NCI-H2081 treated with DMSO at 0.1 percent for 48 hours (cell line): ENCODE measurements at regions not wholly inside any gene's neighbourhood (a gene's known extent, or its start where the extent isn't known, plus 50 kb on each side); places are given as distances from the start of the nearest gene placed in this dataset.

Experiments used
- DNase-seq: peaks from one replicate; lab custom pipeline; 2025; lab: John Stamatoyannopoulos, UW

DNA sequence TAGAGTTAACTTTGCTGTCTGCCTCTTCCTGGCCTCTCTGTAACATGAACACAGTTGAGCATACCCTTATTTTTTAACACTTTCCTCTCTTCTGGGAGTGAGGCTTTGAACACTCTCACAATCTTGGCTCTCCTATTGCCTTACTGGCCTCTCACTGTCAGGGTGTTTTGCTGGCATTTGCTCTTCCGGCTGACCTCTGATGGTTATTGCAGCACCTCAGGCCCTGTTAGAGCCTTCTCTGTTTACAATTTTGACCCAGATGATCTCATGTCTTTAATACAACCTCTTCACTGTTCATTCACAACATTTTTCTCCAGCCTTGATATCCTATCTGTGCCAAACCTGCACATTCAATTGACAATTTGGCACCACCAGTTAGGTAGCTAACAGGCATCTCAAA lies 357.8 kb upstream of the USP15 start:
- no peak for DNase-seq

DNA sequence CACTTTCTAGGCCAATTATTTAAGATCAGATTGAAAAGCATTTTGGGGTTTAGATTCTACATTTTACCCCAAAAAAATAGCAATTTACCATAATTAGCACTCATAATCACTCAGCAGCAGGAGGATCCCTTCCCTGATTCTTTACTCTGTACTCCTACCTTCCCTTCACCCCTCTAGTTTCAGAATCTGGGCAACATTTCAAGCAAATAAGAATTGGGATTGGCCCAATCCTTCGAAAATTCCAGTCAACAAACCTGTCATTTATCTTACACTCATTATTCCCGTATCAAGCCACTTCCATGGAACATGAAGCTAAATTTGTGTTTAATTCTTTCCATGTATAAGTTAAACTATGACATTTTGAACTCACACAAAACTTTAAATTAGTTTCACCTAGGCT lies 349.1 kb upstream of the USP15 start:
- DNase-seq: no peak

DNA sequence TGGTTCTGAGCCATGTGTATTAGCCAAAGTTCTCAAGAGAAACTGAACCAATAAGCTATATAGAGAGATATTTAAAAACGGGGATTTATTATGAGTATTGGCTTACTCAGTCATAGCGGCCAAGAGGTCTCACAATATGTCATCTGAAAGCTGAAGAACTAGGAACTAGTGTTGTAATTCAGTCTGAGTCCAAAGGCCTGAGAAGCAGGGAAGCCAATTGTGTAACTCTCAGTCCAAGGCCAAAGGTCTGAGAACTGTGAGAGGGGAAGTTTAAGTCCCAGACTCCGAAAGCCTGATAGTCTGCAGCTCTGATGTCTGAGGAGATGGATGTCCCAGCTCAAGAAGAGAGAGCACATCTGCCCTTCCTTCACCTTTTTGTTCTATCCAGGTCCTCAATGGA lies 344.8 kb upstream of the USP15 start:
- no peak for DNase-seq

DNA sequence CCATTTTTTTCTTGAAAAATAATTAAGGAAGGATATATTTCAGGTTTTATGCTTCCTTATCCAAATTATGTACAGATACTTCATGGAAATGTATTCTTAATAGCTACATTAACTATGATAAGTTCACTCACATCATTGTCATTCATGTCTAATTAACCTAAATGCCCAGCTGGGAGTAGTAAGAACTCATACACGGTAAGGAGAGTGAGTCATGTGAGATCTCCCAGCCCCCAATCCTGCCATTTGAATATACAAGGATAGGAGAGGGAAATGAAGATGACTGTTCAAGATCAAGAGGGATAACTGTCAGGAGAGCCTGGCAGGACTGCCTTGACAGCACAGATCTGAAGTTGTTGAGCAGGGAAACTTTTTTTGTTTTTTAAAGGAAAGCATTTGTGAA lies 343.4 kb upstream of the USP15 start:
- DNase-seq: no peak

DNA sequence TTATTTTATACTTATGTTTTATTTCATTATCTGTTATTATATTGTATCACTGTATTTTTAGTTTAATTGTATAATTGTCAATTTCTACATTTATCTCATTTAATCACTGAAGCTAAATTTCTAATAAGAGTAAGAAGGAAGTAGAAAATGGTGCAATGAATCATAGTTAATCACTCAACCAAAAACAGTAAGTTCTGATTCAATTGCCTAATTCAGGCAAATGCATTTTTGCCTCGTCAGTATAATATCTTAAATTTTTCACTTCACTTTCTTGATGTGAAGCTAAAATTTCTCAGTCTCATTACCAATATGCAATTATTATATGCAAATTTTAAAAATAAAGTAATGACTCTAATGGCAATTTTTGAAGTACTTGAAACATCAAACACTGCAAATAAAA lies 340.5 kb upstream of the USP15 start:
- no peak for DNase-seq

DNA sequence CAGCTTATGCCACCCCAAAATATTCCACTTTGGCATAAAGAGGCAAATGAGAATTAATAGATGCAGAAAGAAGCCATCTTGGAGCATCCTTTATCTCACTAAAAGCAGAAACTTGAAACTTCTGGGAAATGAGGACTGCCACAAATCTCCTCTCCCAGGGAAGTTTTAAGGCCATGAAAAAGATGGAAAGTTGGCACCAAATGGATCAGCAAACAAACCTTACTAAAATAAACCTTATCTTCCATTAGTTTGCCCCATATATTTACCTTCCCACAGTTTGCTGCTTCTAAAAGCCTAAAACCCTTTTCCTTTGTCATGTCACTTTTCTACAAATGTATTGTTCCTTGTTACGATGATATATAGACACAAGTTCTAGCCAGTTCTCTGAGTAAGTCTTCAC lies 340.0 kb upstream of the USP15 start:
- DNase-seq: no peak

DNA sequence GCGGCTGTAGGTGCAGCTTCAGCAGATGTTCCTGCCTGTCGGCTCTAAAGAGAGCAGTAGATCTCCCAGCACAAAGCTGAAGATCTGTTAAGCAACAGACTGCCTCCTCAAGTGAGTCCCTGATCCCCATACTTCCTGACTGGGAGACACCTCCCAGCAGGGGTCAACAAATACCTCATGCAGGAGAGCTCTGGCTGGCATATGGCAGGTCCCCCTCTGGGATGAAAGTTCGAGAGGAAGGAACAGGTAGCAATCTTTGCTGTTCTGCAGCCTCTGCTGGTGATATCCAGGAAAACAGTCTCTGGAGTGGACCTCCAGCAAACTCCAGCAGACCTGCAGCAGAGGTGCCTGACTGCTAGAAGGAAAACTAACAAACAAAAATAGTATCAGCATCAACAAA lies 337.1 kb upstream of the USP15 start:
- no peak for DNase-seq

DNA sequence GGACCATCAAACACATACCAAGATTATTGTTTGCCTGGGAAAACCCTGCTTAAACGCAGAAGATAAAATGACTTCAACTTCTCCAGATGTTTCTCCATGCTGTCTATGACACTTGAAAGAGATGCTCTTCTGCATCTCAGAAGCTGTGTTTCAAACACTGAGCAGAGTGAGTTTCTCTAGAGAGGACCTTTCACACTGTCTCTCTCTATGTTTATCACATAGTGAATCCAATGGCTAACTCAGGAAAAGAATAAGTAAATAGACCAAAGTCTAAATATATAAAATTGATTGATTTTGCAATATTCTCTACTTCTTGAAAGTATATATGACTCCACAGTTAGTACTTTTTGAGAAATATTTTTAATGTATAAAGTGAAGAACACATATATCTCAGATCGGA lies 325.6 kb upstream of the USP15 start:
- DNase-seq: no peak

DNA sequence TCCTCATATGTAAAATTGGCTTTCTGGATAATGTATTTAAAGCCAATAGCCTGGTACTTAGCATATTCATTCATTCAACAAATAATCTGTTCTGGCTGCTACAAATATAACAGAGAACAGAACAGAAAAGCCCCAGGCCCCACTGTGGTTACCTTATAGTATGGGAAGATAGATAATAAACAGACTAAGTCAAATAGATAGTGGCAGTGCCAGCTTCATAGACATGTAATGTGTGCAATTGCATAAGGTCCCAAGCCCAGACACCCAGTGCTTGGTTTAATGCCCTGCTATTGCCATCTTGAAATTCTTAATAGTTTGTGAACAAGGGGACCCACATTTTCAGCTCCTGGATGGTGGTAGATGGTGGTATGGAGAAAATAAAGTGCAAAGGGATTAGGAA lies 320.2 kb upstream of the USP15 start:
- DNase-seq: no peak

DNA sequence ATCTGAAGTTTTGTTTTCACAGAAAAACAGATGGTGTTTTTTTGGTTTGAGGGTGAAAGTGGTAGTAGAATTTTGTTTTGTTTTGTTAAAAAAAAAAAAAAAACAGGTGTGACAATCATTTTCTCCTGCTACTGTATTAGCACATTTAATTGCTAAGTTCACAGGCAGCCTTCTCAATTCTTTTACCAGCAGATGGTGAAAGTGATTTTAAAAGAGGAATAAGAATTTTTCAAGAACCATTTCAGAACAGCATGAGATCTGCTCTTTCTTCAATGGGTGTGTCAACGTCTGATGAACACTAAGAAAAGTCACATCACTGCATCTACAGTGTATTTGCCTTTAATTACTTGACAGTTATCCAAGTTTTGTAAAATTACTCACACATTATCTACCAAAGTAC lies 303.7 kb upstream of the USP15 start:
- DNase-seq: no peak

DNA sequence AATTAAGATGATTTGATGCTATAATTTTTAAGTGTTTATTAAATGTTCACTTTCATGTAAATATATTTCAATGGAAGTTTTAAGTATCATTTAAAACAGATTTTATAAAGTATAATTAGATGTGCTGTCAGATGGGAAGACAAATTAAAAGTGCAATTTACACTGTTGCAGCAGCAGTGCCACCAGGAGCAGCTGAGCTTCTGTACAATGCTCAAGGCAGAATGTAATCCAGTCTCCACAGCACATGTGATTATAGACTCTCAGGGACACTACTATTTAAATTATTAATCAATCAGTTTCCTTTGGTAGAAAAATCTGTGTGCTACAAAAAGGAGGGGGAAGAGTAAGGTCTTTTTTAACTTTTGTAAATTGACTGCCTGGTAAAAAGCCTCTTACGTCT lies 285.7 kb upstream of the USP15 start:
- no peak for DNase-seq

DNA sequence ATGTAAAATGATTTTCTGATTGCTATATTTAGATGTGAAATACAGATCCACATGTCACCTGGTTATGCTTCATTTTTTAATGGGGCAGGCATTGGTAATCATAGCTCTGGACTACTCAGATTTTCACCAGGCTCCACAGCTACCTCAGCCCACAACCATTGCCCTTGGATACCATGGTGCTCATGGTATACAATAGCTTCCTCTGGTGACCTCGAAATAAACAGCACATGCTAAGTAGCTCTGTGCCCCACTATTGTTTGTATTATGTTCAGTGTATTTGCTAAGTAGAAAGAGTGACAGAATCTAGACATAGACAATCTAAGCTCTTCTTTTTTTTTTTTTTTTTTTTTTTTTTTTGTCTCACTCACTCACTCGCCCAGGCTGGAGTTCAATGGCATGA lies 274.4 kb upstream of the USP15 start:
- DNase-seq: no peak

DNA sequence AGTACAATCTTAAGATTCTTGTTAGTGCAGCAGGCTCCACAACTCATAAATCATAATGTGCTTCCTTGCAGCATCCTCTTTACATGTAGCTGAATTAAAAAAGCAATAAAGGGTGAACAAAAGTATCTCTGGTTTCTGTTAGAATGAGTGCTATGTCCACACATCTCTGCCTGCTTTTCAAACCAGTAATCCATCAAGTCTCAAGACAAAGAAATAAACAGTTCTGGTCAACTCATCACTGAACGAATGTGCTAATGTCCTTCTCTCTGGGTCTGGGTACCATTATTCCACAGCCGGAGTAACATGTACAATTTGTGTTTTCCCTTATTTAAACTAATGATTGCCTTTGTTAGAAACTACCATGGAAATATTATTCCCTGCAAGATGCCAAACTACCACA lies 273.0 kb upstream of the USP15 start:
- no peak for DNase-seq

DNA sequence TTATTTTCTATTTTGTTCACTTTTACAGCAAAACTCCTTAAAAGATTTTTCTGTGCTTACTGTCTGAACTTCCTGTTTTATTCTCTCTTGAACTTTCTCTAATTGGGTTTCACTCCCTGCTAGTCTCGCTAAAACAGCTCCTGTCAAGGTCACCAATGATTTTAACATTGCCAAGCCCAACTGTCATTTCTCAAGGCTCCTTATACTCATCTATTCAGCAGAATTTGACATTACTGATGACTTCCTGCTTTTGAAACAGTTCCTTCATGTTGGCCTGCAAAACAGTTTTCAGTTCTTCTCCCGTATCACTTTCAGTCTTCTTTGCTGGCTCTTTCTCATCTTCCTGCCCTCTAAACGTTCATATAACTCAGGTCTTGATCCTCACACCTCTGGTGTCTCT lies 268.5 kb upstream of the USP15 start:
- DNase-seq: no peak

DNA sequence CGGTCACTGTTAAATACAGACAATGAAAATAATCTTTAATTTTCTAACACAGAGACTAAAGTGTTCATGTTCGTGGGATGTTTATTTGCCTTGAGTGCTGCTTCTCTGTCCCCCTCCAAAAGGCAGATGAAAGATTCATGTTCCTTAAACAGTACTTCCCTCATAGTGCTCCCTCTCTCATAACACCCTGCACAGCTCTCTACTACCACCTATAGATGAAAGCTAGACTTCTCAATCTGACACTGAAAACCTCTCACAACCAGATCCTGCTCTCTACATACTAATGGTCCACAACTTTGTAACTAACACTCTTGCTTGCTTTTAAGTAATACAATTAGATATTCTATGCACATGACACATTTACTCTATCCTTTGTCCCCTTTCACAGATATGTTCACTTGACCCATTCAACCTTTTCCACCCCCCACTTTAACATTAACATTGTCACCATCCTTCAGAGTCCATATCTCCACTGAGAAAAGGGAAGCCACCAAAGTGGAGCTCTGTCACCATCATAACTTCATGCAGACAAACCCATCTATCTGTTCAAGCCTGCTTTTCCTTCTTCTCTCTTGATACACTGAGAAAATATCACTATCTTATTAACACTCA lies 266.4 kb upstream of the USP15 start:
- DNase-seq: no peak

DNA sequence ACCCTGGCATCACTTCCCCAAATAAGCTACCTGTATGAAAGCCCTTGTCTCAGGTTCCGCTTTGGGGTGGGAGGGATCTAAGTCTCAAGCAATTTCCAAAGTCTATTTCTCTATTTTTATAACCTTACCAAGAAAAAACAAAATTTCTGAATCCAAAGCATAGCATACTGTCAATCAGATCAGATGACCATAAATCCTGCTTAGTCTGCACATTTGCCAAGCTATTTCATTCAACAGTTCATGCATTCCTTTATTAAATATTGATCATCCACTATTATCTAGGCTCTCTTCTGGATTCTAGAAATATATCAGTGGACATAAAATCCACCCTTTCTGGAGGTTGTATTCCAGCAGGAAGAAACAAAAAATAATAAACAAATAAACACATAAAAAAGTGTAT lies 263.5 kb upstream of the USP15 start:
- DNase-seq: no peak

DNA sequence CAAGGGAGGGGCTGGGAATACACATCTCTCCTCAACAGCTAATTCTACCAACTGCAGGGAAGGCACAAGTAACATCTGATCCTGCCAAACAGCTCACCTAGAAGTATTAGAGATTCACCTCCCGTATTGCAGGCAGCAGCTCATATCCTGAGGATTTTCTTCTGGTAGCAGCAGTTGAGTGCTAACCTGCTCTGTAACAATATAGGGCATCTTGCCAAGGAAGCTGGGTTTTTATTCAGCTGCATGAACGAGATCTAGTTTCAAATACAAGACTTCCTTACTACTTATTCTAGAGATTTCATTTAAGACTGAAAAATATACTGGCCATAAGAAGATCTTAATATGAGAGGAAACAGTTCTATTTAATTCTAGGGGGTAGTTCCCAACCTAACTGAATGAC lies 261.4 kb upstream of the USP15 start:
- no peak for DNase-seq

DNA sequence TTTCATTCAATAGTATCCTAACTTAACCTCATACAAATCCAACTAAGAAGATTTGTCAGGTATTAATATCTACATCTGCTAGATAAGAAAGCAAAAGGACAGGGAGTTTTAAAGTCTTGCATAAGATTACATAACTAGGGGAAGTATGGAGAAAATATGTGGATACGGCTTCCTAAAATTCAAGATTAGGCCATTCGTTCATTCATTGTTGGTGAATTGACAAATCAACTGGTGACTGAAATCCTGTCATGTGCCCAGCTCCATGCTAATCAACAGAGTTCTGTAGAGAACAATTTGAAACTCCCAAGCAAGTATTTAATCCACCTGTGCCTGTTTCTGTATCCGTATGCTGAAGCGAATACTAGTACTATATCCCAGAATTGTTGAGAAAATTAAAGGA lies 260.9 kb upstream of the USP15 start:
- DNase-seq: no peak

DNA sequence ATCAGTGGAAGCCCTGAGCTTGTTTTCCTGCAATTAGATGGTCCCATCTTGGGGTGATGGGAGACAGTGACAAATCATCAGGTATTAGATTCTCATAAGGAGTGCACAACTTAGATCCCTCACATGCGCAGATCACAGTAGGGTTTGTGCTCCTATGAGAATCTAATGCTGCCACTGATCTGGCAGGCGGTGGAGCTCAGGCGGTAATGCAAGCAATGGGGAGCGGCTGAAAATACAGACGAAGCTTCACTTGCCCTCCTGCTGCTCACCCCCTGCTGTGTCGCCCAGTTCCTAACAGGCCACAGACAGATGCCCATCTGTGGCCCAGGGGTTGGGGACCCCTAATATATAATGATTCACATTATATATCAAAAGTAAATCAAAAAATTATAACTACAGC lies 258.8 kb upstream of the USP15 start:
- no peak for DNase-seq

DNA sequence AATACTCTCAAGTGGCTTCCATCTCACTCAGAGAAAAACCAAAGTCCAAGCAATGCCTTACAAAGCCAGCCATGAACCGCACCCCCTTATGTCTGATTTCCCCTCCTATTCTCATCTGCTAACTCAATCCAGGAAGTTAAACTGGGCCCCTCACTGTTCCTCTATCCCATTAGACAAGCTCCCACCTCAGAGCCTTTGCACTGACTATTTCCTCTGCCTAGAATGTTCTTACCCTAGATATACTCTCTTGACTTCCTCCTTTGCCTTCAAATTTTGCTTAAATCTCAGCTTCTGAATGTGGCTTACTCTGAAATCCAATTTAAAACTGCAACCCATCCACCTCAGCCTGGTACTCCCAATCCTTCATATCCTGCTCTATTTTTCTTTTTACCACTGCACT lies 257.0 kb upstream of the USP15 start:
- DNase-seq: no peak

DNA sequence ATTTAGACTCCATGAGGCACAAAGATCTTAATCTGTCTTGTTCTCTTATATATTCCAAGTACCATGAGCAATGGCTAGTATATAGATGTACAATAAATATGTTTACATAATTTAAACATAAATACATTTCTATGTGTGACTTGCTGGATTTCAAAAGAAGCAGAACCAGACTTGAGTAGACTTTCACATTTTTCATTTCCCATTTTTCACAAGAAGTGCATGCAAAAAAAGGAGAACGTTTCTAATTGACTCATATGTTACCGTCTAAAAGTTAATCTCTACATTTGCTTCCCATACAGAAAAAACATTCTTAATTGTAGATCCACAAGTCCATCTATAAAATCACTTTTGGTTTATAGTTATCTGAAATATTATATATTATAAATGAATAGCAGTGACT lies 256.5 kb upstream of the USP15 start:
- DNase-seq: no peak

DNA sequence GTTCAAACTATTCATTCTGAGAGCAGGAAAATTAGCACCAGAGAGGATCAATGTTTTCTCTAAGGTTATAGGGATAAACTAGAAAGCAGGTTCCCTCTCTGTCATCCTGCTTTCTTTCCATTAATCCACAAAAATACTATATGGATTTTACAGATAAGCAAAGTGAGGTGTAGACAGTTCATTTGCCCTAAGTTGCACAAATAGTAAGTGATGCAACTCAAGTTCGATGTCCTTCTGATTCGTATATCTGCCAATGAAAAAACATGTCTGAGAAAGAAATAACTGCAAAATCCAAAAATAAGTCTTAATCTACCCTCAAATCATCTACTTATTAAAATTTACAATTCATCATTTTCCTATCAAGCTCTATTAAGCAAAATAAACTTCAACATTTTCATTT lies 254.6 kb upstream of the USP15 start:
- DNase-seq: no peak

DNA sequence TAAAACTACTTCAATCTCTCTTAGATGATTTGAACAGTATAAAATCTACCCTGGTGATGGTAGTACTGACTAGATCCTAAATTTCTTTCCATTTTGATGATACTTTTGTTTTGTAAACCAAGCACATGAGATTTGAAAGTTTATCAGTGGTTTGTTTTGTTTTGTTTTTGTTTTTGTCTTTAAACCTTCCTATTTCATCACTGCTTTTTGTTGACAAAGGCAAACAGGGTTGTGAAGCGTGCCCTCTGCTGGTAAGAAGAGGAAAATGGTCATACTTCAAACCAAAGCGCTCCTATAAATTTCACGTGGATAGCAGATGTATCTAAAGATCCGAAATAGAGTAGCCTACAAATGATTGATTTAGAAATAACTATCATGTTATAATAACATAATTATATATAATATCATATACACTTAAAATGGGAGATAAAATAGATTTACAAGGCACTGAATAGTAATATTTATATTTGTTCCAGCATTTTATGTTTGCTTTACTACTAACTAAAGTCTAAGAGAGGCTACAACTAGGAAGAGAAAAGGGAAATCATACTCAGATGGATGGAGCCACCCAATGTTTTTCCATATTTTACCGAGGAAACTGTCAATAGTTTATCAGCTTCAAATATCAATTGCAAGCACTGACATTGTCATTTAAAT lies 254.0 kb upstream of the USP15 start:
- no peak for DNase-seq

DNA sequence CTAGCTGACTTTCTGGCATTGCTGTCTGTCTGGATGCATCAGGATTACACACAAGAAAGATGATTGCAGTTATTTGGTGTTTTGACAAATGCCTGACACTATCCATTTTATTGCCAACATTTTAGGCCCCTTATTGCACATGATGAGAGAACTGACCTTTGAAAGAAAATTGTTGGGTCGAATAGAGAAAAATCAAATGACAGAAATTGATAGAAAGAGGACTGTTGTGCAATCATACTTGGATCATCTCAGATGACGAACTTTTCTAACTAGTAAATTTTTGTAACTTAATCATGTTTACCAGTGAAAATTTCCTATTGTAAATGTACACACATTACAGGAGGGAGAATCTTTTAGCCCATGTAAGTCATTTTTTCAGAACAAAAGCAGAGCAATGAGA lies 251.5 kb upstream of the USP15 start:
- no peak for DNase-seq

DNA sequence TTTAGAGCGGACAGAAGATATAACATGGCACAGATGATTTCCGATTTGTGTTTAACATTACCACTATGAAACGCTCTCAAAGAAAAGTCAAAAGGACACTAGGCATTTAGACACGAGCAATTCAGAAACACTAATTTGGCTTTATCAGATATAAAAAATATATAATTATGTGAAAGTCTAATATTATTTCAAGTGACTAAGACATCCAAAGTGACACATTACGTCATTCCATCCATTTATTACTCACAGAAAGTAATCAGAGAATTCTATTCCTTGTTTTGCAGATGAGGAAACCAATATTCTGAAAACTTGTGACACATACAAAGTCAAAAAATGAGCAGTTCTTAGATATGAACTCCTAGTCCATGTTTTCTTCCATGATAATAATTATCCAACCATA lies 250.8 kb upstream of the USP15 start:
- no peak for DNase-seq
